ENCODE measurements at regions not wholly inside any gene's neighbourhood (a gene's known extent, or its start where the extent isn't known, plus 50 kb on each side); places are given as distances from the start of the nearest gene placed in this dataset.

DNA sequence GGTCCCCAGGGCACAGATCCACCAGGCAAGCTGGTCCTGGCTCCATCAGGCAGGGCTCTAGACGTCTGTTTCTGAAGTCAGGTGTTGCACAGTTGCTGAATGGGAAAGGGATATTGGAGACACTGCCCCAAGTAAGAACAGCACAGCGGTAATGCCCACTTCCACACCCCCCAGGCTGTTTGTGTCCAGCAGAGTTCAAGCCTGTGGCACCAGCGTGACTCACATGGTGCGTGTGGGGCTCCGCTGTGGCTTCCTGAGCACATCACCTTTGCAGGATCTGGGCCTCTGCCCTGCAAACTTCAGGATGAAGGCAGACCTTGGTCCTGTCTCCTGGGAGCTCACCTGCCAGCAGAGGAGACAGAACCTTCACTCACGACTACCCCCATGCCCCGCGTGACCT lies 203.3 kb downstream of the TFCP2L1 start:
- TF ChIP-seq POLR2A (IDR thresholded peaks at IDR 0.05; ENCODE audit: low read length) (no peak), GATA1 (IDR thresholded peaks at IDR 0.05; ENCODE audit: low read depth, low read length) (no peak)

Measured in erythroblast (primary cell).